Activated CD4-positive, alpha-beta T cell treated with anti-CD3 and anti-CD28 coated beads, Interleukin-2, amount 50 U/mL, for 16 hours (primary cell): ENCODE measurements at regions not wholly inside any gene's neighbourhood (a gene's known extent, or its start where the extent isn't known, plus 50 kb on each side); places are given as distances from the start of the nearest gene placed in this dataset.
"Not testable (repeated sequence)": the region's sequence is repeated elsewhere in the genome, so short reads cannot be mapped to it uniquely, and the experiment has no call there.

Experiments used
- DNase-seq: peaks from one replicate; pipeline ENCODE4 v3.0.0-alpha.2; 2020

DNA sequence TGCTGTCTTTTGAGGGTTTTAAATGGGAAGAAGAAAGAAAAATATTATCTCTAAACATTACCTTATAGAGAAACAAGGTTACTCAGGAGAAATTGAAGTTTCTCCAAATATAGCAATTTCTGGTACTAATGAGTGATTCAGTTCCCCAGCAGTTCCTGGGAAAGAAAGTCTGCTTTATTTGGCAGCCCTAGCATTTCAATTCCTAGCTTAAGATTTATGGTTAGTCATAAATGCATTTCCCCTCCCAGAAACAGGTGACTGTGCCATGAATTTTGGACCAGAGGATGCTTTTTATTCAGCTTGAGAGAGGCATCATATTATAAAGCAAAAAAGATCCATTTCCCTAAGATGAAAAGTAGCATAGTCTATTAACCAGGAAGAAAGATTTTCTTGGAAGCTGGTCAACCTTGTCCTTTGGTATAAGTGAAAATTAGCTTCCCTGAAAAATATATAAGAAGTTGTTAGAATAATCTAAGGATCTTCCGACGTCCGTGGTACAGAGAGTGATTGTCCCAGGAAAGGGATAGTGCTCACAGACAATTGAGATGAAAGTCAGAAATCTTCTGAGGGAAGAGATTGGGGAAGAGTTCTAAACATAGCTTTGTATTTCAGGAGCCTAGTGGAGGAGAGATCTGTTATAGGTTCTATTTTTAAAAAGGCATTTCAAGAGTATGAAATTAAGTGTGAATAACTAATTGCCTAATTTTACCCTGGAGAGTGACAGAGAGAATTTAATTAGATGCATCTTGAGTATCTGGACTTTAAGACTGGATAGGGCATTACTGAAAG is 164.9 kb downstream of the ESM1 start:
- no peak for DNase-seq

DNA sequence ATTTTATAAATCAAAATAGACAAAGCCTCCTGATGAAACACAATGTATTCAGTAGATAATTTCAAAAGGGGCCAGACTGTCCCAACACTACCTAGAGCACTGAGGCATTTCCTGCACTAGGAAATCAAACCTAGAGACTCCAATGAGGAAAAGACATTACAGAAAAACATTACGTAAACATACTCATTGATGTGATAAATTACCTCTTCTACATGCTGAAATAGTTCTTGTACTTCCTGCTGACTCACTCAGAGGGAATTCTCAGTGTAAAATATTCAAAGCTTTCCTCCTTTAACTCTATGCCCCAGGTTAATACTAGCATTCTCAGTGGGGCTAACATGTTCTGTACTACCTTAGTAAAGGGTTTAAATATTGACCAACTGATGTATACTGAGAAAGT is 178.0 kb downstream of the ESM1 start:
- no peak for DNase-seq

DNA sequence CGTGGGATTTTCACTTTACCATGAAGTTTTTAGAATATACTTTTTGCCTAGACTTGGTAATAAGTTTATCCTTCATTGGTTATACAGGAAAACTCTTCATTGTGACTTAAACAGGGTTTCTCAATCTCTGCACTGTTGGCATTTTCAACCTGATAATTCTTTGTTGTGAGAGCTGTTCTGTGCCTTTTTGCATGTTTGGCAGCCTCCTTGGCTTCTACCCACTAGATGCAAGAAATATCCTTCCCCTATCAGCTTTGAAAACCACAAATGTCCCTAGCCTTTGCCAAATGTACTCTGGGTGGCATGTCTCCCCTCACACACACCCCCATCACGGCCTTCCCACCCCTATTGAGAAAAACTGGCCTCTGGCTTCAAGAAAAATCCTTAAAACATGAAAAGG is 180.9 kb downstream of the ESM1 start:
- DNase-seq = no peak

DNA sequence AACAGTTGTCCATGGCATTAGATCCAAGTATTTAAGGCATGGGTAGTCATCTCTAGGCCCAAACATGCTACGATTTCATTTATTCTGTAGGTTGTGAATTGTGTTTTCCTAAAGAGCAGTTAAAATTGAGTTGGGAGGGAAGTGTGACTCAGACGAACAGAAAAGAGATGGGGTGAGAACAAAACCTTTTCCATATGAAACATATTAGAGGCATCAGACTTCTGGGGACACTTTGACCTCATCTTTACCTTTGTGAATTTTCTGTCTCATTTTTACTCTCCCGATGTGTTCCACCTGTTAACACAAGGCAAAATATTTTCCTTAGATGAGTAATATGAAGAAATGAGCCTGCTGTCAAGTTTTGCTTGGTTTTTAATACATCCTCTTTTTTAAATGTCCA is 181.3 kb downstream of the ESM1 start:
- DNase-seq = peak; percentile 3

DNA sequence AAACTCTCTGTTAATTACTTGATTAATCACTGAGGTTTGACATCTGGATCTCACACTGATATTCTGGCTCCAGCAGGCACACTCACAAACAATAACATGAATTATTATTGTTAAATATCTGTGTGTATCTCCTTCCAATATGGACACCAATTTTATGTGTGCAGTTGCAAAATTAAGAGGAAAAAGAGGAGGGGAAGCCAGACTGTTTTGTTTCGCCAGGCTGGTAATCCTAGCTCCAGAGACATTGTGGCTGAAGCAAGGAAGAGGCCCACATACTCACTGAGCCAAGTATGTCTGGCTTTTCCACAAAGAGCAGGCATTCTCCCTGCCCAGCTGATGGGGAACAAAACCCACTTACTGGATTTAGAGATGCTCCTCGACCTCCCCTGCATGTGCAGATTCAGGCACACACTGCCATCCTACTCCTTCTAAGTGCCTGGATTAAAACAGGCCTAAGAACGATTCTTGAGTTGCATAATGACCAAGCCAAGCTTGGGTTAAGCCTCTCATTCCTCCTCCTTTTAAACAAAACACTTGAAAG is 181.9 kb downstream of the ESM1 start:
- DNase-seq = no peak

DNA sequence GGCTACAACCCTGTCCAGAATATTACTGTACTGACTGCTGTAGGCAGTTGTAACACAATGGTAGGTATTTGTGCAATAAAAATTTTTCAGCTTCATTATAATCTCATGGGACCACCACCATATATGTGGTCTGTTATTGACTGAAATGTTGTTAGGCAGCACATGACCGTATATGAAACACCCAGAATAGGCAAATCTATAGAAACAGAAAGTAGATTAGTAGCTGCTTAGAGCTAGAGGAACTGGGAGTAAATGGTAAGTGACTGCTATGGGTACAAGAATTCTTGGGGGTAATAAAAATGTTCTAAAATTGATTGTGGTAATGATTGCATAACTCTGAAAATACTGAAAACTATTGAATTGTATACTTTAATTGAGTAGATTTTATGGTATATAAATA is 185.7 kb downstream of the ESM1 start:
- no peak for DNase-seq

DNA sequence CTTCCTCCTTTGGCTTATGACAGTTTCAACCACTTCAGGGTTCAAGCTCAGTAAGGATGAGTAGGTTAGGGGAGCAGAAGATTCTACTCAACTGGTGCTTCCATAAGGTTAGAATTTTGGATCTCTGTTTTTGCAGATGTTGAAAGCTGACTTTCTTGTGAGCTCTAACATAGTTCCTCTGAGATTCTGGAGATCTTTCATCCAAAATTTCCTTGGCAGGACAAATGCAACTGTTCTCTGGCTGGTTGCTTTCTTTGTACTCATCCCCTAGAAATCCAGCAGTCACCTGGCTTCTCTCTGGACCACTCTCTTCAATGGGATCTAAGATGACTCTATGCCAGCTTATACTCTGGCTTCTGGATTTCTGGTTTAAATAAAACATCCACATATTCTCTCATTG is 189.6 kb downstream of the ESM1 start:
- DNase-seq = no peak

DNA sequence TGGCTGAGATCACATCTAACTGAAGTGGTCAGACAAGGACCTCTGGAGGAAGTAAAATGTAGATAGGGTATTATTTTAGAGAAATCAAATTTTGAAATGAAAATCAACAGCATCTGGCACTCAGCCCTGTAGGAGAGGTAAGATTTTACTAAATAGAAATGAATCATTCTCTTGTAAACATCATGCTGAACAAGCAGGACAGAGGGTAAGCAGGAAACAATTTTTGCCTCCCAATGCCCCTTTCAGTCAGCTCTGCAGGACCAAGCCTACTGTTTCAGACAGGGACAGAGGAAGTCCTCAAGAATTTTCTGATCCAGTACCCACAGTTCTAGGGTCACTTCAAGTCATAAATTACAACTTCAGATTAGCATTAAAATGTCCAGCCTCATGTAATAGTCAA is 190.1 kb downstream of the ESM1 start:
- no peak for DNase-seq

DNA sequence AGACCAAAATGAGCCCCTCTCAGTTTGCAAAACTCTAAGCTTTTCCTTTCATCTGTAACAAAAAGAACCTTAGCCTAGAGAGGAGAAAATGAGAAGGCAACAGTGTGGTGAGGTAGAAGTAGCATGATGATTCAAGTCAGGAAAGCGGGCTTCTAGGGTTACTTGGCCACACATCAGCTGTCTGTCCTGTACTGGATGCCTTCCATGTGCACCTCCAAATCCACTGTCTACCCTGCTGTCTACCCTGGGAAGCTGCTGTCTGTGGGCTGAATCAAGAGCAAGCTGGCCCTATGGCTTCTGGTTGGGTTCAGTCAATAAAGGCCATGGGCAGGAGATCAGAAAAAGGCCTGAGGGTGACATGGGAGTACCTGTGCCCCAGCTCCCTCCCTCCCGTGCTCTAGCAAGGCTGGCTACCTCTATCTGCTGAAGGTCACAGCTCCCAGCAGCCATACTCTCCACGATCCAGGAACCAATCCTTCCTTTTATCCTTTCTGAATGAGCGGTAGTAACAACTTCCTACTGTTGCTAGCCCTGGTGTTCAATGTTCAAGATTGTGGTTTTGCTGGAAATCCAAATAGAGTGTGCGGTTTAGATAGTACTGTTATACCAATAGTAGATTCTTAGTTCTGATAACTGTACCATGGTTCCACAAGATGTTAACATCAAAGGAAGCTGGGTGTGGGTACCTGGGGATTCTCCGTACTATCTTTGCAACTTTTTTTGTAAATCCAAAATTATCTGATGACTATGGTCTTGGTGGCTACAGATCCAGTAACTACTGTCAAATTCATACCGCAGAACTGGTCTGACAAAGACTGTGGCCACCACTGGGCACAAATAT is 191.0 kb downstream of the ESM1 start:
- DNase-seq = peak; percentile 68

DNA sequence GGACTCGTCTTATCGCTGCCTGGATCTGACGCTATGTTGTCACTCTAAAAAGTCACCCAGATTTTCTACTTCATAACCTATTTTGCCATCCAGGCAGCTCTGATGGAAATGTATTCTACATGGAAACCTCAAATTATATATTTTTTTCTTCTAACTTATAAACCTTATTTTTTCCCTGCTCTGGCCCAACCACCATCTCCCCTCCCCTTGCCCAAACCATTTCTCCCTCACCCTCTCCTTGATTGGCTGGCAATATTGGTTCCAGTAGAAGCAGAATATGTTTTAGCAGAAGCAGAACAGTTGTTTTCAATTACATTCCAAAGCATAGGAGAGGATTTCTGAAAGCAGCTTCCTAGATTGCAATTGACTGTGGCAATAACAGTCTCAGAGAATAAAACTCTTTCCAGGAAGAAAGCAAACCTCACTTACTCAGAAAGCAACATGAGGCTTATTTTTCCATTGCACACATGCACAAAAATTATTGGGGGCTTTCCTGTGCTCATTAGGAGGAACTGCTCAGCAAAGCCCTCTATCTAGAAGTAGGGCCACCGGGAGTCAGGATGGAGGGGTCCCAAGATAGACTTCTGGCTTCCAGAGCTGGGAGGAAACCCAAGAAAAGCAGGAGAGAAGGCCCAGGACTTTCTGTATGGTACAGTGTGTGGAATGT is 191.8 kb downstream of the ESM1 start:
- no peak for DNase-seq

DNA sequence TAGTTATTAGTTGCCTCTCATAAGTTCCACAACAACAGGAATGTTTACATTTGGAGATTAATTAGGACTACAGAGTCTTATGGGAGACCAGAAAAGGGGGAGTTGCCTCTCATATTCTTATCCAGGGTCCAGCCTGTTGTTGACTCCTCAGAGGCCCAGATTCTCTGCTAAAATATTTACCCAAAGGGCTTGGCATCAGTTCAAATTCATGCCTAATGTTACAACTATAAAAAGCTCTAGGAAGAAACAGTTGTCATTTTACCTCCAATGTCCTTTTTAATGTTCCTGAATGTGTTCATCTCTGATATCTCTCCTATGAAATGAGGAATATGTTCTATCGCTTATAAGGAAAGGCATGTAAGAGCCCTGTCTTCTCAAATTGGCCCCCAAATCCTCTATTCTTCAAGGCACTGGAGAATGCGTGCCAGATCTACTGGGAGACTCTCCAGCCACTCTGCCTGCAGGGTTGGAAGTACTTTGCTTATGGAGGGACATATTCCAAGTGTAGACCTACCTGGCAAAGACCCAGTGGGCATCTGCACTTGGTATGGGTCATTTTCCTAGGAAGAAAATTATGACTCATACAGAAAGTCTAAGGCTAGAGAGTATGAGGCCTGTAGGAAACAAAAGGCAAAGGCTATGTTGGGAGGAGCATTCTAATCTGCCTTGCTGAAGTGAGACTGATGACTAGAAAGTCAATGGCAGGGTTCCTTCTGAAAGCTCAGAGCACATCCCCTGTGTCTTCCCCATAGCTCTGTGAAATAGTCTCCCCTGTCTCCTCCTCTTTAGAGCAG is 192.6 kb downstream of the ESM1 start:
- DNase-seq = no peak

DNA sequence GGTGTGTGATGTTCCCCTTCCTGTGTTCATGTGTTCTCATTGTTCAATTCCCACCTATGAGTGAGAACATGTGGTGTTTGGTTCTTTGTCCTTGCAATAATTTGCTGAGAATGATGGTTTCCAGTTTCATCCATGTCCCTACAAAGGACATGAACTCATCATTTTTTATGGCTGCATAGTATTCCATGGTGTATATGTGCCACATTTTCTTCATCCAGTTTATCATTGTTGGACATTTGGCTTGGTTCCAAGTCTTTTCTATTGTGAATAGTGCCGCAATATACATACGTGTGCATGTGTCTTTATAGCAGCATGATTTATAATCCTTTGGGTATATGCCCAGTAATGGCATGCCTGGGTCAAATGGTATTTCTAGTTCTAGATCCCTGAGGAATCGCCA is 197.5 kb downstream of the ESM1 start:
- not testable (repeated sequence) for DNase-seq

DNA sequence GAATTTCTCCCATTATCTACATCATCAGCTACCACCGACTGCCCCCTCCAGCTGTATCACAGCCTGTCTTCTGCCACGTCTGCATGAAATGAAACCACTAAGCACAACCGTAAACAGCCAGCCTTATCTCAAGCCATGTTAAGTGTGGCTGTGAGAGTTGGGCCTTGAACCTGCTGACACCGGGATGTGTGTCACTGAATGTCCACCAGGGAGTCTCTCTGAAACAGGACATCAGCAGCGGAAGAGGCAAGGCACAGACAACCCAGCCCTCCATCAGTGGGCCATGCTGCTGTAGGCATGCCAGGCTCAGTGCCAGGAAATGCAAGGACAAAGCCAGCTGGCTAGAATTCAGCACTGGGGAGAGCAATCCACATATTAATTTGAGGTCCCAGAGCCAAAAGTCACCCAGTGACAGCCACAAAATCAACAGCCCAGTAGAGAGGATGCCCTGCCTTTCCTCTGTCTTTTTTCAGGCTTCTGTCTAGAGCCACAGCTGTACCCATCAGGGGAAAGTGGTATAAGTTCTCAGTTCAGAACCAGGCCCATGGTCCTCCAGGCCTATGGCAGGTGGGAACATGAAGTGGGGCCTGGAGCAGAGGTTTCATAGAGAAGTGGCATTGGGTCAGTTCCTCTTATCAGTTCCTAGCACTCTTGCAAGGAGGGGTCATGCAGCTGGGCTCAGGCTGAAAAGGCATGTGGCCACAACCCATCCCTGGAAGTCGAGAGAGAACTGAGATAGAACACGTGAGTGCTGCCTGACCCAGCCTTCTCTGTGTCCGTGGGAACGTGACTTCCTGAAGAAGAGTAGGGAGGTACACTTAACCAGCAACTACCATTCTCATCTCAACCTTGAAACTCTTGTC is 199.4 kb downstream of the ESM1 start:
- no peak for DNase-seq

DNA sequence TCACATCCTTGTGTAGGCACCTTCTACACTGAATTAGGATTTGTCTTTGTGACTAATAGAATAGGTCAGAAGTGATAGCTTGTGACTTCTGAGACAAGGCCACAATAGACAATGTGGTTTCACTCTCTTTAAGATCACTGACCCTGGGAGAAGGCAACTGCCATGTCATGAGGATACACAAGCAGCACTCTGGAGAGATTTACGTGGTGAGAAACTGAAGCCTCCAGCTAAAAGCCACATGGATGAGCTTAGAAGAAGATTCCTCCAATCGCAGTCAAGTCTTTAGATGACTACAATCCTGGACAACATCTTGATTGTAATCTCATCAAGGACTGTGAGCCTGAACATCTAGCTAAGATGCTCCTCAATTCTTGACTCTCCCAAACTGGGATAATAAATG is 206.6 kb downstream of the ESM1 start:
- no peak for DNase-seq

DNA sequence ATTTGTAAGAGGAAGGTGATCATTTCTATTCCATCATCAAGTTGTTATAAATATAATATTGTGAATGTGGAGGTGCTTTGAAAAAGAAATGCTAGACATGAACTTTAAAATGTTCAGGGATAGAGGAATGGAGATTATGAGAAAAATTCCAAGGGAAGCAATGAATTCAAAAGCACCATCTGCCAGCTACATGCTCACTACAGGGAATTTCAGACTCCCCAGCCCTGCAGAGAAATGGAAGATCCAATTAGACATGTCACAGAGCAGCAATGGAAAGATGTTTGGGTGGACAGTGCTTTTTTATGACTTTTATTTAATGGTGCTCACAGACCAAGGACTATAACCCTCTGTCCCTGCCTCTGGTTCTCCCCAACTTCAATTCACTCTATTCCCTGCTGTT is 209.7 kb downstream of the ESM1 start:
- no peak for DNase-seq

DNA sequence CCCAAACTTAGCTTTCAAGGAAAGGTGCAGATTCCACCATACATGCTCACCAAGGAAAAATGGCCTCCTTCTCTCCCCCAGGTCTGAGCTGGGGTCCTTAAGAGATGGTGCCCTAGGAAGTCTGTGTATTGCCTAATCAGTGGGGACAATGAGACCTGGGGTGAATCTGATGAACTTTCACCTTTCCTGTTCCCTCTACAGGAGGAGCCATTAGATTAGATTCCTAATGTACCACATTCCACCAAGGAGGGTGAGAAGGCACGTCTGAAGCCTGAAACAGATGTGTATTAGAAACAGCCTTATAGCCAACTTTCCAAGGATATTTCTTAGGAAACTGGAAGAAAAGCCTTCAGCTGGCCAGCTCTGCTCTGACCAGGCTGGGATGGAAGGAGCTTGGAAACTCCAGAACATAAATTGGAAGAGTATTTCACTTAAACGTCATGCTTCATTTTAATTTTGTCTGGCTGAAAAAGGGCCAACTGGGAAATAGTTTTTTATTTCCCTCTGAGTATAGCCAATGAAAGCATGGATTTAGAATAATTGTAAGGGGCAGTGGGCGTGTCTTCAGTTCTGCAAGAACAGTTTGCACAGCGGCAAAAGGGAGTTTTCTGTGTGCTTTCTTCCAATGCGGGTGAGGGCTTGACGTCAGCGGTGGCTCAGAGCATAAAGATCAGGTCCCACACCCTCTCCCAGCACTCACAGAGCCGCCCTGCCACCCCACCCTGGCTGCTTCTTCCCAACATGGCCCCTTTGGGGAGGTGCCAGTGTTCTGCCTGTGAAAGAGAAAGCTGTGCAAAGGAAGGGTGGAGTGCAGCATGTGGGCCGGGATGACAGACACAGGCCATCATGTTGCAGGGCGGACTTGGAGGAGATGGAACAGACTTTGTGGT is 210.9 kb downstream of the ESM1 start:
- no peak for DNase-seq

DNA sequence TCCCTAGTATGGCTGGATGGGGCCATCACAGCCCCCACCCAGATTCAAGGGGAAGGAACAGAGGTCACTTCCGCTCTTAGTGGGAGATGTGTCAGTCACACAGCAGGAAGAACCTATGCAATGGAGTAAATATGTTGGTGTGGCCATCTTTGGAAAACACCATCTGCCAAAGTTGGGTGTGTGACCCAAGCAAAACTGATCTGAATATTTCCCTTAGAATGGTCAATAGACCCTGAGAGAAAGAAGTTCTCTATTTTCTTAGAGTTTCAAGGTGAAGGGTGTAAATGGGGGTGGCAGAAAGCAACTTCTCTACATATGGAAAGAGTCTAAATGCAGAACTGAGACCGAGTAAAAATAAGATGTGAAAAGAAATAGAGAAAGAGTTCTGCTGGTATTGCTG is 212.7 kb downstream of the ESM1 start:
- no peak for DNase-seq

DNA sequence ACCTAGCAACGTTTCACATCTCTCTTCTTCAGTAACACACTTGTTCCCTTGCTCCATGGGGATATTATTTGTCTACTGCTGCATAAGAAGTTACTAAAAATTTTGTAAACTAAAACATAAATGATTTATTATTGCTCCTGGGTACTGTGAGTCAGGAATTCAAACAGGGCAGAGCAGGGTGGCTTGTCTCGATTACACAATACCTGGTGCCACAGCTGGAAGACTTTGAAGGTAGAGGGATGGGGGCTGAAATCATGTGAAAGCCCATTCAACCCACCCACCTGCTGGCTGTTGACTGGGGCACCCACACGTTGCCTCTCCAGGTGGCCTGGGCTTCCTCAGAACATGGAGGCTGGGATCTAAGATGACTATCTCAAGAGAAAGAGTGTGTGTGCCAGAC is 213.2 kb downstream of the ESM1 start:
- no peak for DNase-seq

DNA sequence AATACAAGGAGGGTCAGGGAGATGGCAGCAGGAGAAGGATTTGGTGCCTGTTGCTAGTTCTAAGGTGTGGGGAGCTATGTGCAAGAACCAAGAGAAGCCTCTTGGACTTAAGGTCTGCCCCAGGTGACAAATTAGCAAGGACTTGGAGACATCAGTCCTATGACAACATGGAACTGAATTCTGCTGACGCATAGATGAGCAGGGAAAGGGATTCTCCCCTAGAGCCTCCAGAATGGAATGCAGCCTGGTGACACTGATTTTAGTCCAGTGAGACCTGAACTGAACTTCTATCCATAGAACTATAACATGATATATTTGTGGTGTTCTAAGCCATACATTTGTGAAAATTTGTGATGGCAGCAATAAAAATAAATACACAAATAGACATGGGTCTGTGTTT is 215.6 kb downstream of the ESM1 start:
- DNase-seq = no peak

DNA sequence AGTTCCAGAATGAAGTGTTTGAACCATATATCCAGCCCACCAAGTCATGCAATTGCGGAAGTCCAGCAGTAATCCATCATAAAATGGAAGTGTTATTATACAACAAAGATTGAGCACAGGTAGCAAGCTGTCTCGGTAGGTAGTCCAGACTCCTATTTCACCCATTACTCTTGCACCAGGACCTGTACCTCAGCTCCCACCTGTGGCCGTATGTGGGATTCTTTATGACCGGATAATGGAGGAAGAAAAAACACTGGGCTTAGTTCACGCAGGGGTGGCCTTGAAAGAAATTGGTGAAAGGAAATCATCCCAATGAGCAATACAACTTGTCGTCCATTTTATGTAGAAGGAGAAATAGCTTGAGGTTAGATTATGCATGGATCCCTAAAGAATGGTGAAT is 216.3 kb downstream of the ESM1 start:
- no peak for DNase-seq

DNA sequence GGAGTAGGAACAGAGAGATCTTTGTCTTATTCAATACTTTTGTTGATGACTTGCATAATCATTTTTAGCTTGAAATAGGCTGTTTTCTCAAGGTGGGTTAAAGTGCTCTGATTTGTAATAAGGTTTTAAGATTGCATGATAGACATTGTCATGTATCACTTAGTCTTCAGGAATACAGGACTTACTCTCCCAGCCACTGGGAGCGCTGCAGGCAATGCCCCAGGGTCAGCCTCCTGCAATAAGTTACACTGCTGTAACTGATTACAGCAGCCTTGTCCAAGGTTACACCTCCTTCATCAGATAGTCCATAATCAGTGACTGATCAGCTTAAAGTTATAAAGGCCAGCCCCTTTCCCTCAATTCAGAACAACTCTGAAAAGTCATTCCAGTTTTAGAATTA is 218.6 kb downstream of the ESM1 start:
- DNase-seq = no peak
